H54 (cell line): ENCODE measurements at regions not wholly inside any gene's neighbourhood (a gene's known extent, or its start where the extent isn't known, plus 50 kb on each side); places are given as distances from the start of the nearest gene placed in this dataset.
A peak's percentile ranks its signal among the peaks of the same experiment; 100 is the strongest.
"Not testable (repeated sequence)": the region's sequence is repeated elsewhere in the genome, so short reads cannot be mapped to it uniquely, and the experiment has no call there.

ENCODE experiments used
- DNase-seq: peaks from one replicate; pipeline ENCODE4 v3.0.0; 2011; ENCODE audit warnings: low spot score, mixed read lengths; ENCODE audit not compliant: insufficient read length
- FAIRE-seq: peaks from 3 replicates; lab custom pipeline; 2011; peaks lifted over from hg19 to GRCh38; lab: Jason Lieb, UNC
- POLR2A ChIP-seq: IDR thresholded peaks from 2 replicates; pipeline ENCODE4 v1.6.1; 2011; ENCODE audit warnings: low read depth, mild to moderate bottlenecking, low read length

- TF ChIP-seq POLR2A = no peak
- FAIRE-seq = no peak
- no peak for DNase-seq
These were observed 188.1 kb downstream of the ASMT start for GRCh38 chrX:1802912-1803311.

GRCh38 chrX:1803741-1804140 lies 188.9 kb downstream of the ASMT start:
- FAIRE-seq = no peak
- no peak for DNase-seq
- no peak for TF ChIP-seq POLR2A

- FAIRE-seq (peak; percentile 6), DNase-seq (peak; percentile 27)
- no peak for TF ChIP-seq POLR2A
These were observed 192.5 kb downstream of the ASMT start for GRCh38 chrX:1807301-1807731.

GRCh38 chrX:1809581-1809980 lies 194.7 kb downstream of the ASMT start:
- no peak for DNase-seq
- no peak for FAIRE-seq
- no peak for TF ChIP-seq POLR2A

- FAIRE-seq = no peak
- DNase-seq = no peak
- TF ChIP-seq POLR2A = no peak
These were observed 198.9 kb downstream of the ASMT start for GRCh38 chrX:1813809-1814208.

GRCh38 chrX:1815456-1816175 lies 200.8 kb downstream of the ASMT start:
- no peak for TF ChIP-seq POLR2A
- FAIRE-seq (no peak), DNase-seq (no peak)

GRCh38 chrX:1816387-1816982 lies 201.6 kb downstream of the ASMT start:
- not testable (repeated sequence) for FAIRE-seq, DNase-seq

GRCh38 chrX:1821846-1822245 lies 207.0 kb downstream of the ASMT start:
- DNase-seq = no peak
- no peak for FAIRE-seq
- TF ChIP-seq POLR2A = no peak

- FAIRE-seq = no peak
- TF ChIP-seq POLR2A = no peak
- DNase-seq = no peak
These were observed 210.0 kb downstream of the ASMT start for GRCh38 chrX:1824855-1825254.

GRCh38 chrX:1833656-1834360 lies 218.9 kb downstream of the ASMT start:
- FAIRE-seq (no peak), DNase-seq (no peak)
- TF ChIP-seq POLR2A = no peak

- no peak for TF ChIP-seq POLR2A
- DNase-seq = no peak
- FAIRE-seq = no peak
These were observed 220.2 kb downstream of the ASMT start for GRCh38 chrX:1835056-1835455.

- FAIRE-seq = no peak
- no peak for TF ChIP-seq POLR2A
- DNase-seq = no peak
These were observed 221.8 kb downstream of the ASMT start for GRCh38 chrX:1836683-1837082.

GRCh38 chrX:1841746-1842145 lies 226.9 kb downstream of the ASMT start:
- FAIRE-seq = no peak

GRCh38 chrX:1847000-1847399 lies 232.1 kb downstream of the ASMT start:
- DNase-seq, FAIRE-seq: not testable (repeated sequence)

More at GRCh38 chrX:1841746-1842145, 226.9 kb downstream of the ASMT start:
- no peak for TF ChIP-seq POLR2A
- DNase-seq = no peak

- FAIRE-seq, DNase-seq: not testable (repeated sequence)
These were observed 232.9 kb downstream of the ASMT start for GRCh38 chrX:1847790-1848189.
